HG02588 (cell line): ENCODE measurements at regions not wholly inside any gene's neighbourhood (a gene's known extent, or its start where the extent isn't known, plus 50 kb on each side); places are given as distances from the start of the nearest gene placed in this dataset.

ENCODE experiments used
- ATAC-seq: cut with Tn5 transposase; IDR thresholded peaks from one replicate; pipeline ENCODE4 v1.9.1; 2021; ENCODE audit warnings: mild to moderate bottlenecking, moderate library complexity; ENCODE audit not compliant: unreplicated experiment

DNA sequence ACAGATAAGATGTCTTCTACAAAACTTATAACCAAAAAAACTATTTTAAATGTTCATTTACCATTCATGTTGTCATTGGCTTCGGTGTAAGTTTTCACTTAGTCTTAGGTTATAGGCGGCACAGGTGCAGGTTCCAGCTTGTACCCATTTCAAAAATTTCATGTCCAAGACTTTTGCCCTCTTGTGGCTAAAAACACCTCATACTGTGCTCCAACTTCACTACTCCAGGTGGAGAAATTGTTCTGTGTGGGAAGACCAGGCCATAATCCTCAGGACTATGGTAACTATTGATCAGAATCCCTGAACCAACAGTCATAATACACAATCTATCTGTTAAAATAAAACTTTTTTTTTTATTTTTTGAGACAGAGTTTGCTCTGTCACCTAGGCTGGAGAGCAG lies 95.2 kb upstream of the ATP11B start:
- no peak for ATAC-seq

DNA sequence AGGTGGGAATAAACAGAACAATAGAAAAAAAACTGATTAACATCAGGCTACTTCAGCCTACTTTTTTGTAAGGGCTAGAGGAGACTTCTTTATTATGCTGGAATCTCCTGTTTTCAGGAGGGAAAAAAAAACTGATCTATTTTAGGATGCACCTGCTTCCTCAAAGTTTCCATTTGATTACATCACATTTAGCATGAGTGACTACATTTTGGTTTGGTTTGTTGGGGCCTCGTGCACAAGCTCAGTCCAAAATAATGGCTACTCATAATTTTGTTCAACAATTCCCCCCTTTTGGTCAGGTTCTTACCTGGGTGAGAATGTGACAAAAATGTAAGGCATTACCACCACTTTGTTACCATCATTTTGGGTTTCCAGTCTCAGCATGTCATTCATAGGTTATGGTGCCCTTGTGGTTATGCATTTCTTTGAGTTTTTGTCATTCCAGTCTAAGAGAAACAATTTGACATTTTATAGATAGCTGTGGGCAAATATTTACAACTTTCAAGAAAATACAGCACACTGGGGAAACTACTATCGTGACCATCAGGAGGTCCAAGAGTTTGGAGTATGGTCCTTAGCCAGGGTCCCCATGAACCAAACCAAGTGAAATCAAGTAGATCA lies 93.6 kb upstream of the ATP11B start:
- ATAC-seq: no peak

- ATAC-seq: no peak
Observed at GRCh38 chr3:182702216-182702615, 91.1 kb upstream of the ATP11B start.

DNA sequence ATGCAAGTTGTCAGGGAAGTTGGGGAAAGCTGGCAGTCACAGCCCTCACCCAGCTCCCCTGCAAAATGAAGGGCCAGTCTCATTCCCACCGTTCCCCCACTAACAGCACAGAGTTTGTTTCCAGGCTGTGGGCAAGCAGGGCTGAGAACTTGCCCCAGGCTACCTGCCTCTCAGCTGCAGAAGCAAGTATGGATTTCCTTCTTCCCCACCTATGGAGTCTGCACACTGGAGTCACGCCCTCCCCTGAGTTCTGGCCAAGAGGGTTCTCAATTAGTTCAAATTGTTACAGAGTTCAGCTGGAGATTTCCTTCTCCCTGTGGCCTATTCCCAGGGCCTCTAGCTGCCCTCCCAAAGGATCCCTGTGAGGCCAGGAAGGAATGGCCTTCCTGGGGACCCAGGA lies 90.1 kb upstream of the ATP11B start:
- no peak for ATAC-seq

DNA sequence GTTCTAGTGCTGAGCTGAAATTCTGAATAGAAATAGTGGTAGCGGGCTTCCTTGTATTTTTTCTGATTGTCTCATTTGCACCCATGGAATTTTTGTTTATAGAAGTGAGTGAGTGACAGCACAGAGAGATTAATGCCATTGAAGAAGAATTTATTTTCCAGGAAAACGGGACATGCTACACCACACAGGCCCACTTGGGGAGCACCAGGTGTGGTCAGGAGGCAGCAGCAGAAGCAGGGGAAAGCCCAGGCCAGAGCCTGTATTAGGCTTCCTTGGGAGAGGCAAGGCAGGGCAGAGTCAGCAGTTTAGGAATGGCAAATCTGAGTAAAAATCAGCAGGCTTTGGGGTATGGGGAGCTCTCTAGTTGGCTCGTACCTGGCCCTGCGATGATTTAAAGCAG lies 88.4 kb upstream of the ATP11B start:
- ATAC-seq: no peak

DNA sequence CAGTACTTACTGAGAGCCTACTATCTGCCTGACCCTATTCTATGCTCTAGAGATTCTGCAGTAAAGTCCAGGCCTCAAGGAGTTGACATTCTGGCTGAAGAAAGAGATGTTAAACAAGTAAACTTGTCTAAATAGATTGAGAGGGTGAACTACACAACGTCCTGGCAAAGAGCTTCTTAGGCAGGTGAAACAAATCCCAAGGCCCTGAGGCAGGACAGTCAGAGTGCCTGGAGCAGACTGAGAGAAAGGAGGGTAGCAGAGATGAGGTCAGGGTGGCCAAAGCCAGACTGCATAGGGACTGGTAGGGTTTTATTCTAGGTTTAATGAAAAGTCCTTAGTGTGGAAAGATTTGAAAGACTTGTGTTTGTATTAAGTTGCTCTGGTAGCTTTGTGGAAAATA lies 84.5 kb upstream of the ATP11B start:
- ATAC-seq: no peak

- ATAC-seq: no peak
Observed at GRCh38 chr3:182709306-182709705, 84.0 kb upstream of the ATP11B start.

DNA sequence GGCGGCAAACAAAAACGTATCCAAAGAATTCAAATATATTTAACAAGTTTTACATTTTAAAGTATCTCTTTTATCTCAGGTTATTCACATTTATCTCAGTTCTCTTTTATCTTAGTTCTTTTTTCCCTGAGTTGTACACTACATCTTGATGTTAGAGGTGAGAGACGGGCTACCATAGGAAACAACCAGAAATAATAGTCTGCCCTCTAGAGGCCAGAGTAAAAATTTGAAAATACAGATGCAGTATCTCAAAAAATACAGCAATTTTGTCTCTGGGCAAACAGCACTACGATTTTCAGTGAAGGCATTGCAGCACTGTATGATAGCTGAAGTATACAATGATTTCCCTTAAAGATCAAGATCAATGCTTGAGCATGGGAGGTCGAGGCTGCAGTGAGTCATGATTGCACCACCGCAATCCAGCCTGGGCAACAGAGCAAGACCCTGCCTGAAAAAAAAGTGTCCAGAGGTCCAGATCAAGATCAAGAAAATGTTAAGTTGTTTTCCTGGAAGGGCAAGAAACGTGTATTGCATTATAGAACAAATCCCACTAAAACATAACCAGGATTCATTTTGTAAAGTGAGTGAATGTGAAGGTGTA lies 82.6 kb upstream of the ATP11B start:
- ATAC-seq: no peak

- no peak for ATAC-seq
Observed at GRCh38 chr3:182711261-182711683, 82.0 kb upstream of the ATP11B start.

GRCh38 chr3:182711853-182712252 lies 81.5 kb upstream of the ATP11B start:
- no peak for ATAC-seq

GRCh38 chr3:182713111-182713510 lies 80.2 kb upstream of the ATP11B start:
- ATAC-seq: no peak

DNA sequence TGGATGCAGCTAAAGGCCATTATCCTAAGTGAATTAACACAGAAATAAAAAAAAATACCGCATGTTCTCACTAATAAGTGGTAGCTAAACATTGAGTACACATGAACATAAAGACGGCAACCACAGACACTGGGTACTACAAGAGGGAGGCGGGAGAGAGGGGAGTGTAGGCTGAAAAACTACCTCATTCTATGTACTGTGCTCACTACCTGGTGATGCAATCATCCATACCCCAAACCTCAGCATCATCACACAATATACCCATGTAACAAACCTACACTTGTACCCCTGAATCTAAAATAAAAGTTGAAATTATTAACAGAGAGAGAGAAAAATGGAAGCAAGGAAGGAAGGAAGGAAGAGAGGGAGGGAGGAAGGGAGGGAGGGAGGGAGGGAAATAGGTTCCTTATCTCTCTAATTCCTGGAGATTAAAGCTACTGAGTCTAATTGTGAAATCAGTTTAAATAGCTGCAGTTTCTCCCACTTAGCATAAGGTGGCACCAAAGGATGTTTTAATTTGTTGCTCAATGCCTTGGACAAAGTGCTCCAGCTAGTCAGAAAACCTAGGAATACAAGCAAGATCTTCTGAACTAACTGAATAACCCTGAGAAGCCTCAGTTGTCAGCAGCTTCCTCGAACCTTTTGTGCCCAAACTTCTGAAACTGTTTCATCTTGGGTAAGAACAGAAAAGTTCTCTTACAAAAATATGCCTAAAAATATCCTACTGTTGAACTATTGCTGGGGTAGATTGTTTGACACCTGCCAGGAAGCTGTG lies 79.4 kb upstream of the ATP11B start:
- peak; percentile 35 for ATAC-seq

DNA sequence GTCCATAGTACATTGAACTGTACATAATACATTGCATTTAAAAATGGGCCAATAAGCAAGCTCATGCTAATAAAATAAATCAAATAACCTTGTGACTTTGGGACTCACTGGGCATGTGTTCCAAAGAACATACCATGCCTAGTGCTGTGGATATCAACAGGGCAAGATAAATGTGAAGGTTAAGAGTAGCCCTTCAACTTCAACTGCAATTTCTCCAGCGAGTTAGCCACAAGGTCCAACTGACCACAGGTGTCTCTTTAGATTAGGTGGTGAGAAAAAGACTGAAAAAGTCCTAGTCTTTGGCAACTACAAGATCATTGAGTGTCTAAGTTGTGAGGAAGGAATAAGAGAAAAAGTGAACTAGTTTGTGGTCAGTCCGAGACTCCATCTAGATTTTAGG lies 78.3 kb upstream of the ATP11B start:
- ATAC-seq: no peak

DNA sequence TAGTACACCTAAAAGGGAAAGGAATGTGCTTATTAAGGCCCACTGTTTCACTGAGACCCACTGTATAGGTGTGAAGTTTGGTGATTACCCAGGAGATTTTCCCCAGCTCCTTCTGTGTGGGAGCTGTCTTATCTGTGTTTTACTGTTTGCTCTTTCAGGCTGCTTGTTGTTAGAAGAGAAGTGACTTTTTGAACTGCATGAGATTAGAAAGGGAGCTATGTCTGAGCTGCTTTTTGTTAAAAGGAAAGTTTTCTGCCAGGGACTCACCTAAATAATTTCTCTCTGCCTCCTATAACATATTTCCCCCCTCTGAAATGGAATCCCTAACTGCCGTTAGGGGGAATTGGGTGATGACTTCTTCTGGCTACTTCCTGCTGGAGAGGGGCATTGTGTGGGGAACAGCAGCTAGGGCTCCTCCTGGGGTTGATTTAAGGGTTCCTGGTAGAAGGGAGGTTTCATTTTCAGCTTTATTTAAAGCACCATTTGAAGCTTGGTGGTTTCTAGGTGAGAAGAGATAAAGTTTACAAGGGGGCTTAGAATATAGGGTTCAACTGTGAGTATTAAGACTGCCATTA lies 77.1 kb upstream of the ATP11B start:
- ATAC-seq: peak; percentile 44

GRCh38 chr3:182717216-182717615 lies 76.1 kb upstream of the ATP11B start:
- ATAC-seq: peak; percentile 79

- no peak for ATAC-seq
Observed at GRCh38 chr3:182722907-182723306, 70.4 kb upstream of the ATP11B start.

- no peak for ATAC-seq
Observed at GRCh38 chr3:182723596-182723995, 69.7 kb upstream of the ATP11B start.

DNA sequence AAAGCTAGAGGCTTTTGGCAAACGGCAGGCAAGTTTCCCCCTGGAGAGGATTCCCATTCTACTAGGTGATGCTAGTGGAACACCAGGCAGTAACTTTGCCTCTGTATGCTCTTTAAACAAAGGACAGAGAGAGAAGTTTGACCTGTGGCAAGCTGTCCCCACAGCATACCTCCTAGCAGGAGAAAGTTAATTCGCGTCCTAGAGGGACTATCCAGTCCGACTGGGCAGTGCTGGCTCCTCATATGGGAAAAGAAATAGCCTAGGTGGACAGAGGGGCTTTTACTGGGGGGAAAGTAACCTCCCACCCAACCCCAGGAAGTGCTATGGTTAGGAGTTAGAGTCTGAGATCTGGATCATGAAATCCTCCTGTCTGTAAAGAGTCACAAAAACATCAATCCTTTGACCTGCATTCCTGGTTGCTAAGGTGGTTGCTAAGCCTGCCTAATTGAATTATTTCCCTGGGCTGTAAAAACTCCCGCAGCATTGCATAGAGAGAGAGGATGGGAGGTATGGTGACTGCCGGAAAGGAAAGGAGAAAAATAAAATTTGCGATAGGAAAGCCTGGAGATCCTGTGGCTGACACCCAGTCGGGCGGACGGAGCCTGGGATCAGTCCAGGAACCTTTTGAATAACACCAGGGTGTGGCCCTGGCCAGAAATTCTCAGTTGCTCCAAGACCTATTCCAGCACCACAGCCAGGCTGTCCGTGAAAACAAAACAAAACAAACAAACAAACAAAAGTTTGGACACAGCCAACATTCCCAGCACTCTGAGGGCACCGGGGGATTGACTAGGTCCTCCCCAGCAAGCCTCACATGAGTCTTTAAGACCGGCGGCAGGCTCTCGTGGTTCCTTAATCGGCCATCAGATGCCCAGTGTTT lies 67.7 kb upstream of the ATP11B start:
- no peak for ATAC-seq

DNA sequence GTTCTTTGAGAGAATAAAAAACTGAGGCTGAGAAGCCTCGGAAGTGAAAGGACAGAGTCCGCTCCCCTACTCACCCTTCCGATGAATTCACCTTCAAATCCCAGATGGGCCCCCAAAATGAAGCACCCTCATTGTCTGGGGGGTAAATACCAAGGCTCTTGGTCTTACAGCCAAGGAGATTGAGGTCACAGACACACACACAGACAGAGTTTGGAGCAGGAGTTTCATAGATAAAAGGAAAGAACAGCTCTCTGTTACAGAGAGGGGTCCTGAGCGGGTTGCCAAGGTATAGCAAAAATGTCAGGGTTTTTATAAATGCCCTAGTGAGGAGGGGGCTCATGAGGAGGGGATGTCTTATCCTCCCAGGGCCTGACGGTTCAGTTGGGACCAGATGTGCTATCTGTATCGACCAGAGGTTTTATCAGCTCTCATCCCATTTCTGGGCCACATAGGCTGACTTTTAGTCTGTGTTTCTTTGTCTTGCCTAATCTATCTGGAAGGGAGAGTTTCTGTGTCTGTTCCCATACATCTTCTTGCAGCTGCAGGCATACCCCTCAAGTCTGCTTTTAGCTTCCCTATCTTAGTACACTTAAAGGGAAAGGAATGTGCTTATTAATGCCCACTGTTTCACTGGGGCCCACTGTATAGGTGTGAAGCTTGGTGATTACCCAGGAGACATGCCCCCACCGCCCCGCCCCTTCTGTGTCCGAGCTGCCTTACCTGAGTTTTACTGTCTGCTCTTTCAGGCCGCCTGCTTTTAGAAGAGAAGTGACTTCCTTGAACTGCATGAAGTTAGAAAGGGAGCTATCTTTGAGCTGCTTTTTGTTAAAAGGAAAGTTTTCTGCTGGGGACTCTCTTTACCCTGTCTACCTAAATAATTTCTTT lies 66.8 kb upstream of the ATP11B start:
- ATAC-seq: no peak

DNA sequence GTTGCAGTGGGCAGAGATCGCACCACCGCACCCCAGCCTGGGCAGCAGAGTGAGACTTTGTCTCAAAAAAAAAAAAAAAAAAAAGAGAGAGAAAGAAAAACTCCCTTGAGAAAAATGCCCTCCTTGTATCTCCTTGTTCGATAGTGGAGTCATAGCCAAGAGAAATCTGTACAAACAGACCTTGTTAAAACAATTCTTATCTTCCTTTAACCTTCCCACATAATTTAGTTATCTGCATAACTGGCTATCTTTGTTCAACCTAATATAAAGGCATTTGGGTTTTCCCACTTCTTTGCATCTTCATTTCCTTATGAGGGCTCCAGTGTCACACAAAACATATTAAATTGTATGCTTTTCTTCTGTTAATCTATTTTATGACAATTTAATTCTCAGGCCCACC lies 65.1 kb upstream of the ATP11B start:
- ATAC-seq: no peak
